Urinary bladder (tissue), 3 donors: ENCODE measurements at regions not wholly inside any gene's neighbourhood (a gene's known extent, or its start where the extent isn't known, plus 50 kb on each side); places are given as distances from the start of the nearest gene placed in this dataset.
"Not testable (repeated sequence)": the region's sequence is repeated elsewhere in the genome, so short reads cannot be mapped to it uniquely, and the experiment has no call there.

ENCODE experiments used
- DNase-seq: peaks from one replicate; pipeline ENCODE4 v3.0.0-alpha.2; 2015; ENCODE audit errors: extremely low spot score
- H3K27ac ChIP-seq: one replicate; pipeline ENCODE4 v1.5.1; 2013; ENCODE audit warnings: low read depth, mild to moderate bottlenecking, moderate library complexity
- H3K36me3 ChIP-seq: one replicate; pipeline ENCODE4 v1.6.1; 2013; ENCODE audit warnings: mild to moderate bottlenecking, moderate library complexity; ENCODE audit not compliant: insufficient read depth
- H3K4me1 ChIP-seq: one replicate; pipeline ENCODE4 v1.6.1; 2013; ENCODE audit warnings: mild to moderate bottlenecking, moderate library complexity; ENCODE audit not compliant: insufficient read depth
- H3K4me3 ChIP-seq: one replicate; pipeline ENCODE4 v1.5.1; 2013; ENCODE audit warnings: low read depth, low read length
- WGBS: extraction: QIAGEN DNeasy Blood & Tissue Kit; methylation state at CpG from one replicate; pipeline ENCODE4 v1.1.7; 2013; 5-methylcytosine and 5-hydroxymethylcytosine counted together
- donor health status: healthy with polysubstance abuse.
- donor health status: healthy.

GRCh38 chr4:12548678-12549077 lies 935.5 kb downstream of the RAB28 start:
- DNase-seq: no peak
- Histone ChIP-seq H3K27ac (no peak overlapping the region), H3K4me3 (no peak overlapping the region), H3K36me3 (no peaks in the 10 kb centered on the region), H3K4me1 (no peaks in the 10 kb centered on the region)
- WGBS: 55% methylated on average over 4 of the region's 4 CpGs

GRCh38 chr4:12545812-12546211 lies 938.3 kb downstream of the RAB28 start:
- H3K4me1 ChIP-seq: no peaks in the 10 kb centered on the region
- no peak for DNase-seq
- H3K4me3 ChIP-seq: no peak overlapping the region
- 79% methylated on average over 1 of the region's 1 CpG for WGBS
- no peaks in the 10 kb centered on the region for H3K36me3 ChIP-seq
- H3K27ac ChIP-seq: no peak overlapping the region

- no peak for DNase-seq
- 94% methylated on average over 17 of the region's 17 CpGs for WGBS
- H3K4me1 ChIP-seq: no peaks in the 10 kb centered on the region
- no peak overlapping the region for H3K27ac ChIP-seq
- no peaks in the 10 kb centered on the region for H3K36me3 ChIP-seq
- H3K4me3 ChIP-seq: no peak overlapping the region
Observed at GRCh38 chr4:12538162-12538561, 946.0 kb downstream of the RAB28 start.

- 91% methylated on average over 1 of the region's 1 CpG for WGBS
- Histone ChIP-seq H3K36me3 (no peaks in the 10 kb centered on the region), H3K4me3 (no peak overlapping the region), H3K4me1 (no peaks in the 10 kb centered on the region), H3K27ac (no peak overlapping the region)
- DNase-seq: no peak
Observed at GRCh38 chr4:12534684-12535083, 949.5 kb downstream of the RAB28 start.

- H3K27ac ChIP-seq: no peak overlapping the region
- H3K4me1 ChIP-seq: no peaks in the 10 kb centered on the region
Observed at GRCh38 chr4:12519426-12519825, 964.7 kb downstream of the RAB28 start.

GRCh38 chr4:12507868-12508481 lies 976.2 kb downstream of the RAB28 start:
- WGBS: 86% methylated on average over 2 of the region's 2 CpGs
- Histone ChIP-seq H3K4me1 (no peaks in the 10 kb centered on the region), H3K4me3 (no peak overlapping the region), H3K36me3 (no peaks in the 10 kb centered on the region), H3K27ac (no peak overlapping the region)
- DNase-seq: no peak

More at GRCh38 chr4:12519426-12519825, 964.7 kb downstream of the RAB28 start:
- no peak overlapping the region for H3K4me3 ChIP-seq
- no peaks in the 10 kb centered on the region for H3K36me3 ChIP-seq
- no peak for DNase-seq

- H3K4me1 ChIP-seq: no peaks in the 10 kb centered on the region
- no peak overlapping the region for H3K4me3 ChIP-seq
- H3K27ac ChIP-seq: no peak overlapping the region
- DNase-seq: no peak
- no peaks in the 10 kb centered on the region for H3K36me3 ChIP-seq
Observed at GRCh38 chr4:12500409-12500808, 983.7 kb downstream of the RAB28 start.

- 41% methylated on average over 2 of the region's 2 CpGs for WGBS
- DNase-seq: no peak
- Histone ChIP-seq H3K4me1 (no peaks in the 10 kb centered on the region), H3K36me3 (no peaks in the 10 kb centered on the region), H3K4me3 (no peak overlapping the region), H3K27ac (no peak overlapping the region)
Observed at GRCh38 chr4:12499693-12500092, 984.4 kb downstream of the RAB28 start.

- Histone ChIP-seq H3K4me1 (no peaks in the 10 kb centered on the region), H3K27ac (no peak overlapping the region), H3K36me3 (no peaks in the 10 kb centered on the region), H3K4me3 (no peak overlapping the region)
- no peak for DNase-seq
Observed at GRCh38 chr4:12495211-12495610, 988.9 kb downstream of the RAB28 start.

- Histone ChIP-seq H3K4me3 (no peak overlapping the region), H3K4me1 (no peaks in the 10 kb centered on the region), H3K36me3 (no peaks in the 10 kb centered on the region), H3K27ac (no peak overlapping the region)
- WGBS: 88% methylated on average over 5 of the region's 5 CpGs
- DNase-seq: no peak
Observed at GRCh38 chr4:12492730-12493393, 991.3 kb downstream of the RAB28 start.

GRCh38 chr4:12488672-12489071 lies 995.5 kb downstream of the RAB28 start:
- no peak overlapping the region for H3K27ac ChIP-seq
- DNase-seq: no peak
- H3K4me3 ChIP-seq: no peak overlapping the region
- 18% methylated on average over 5 of the region's 5 CpGs for WGBS
- no peaks in the 10 kb centered on the region for H3K4me1 ChIP-seq
- H3K36me3 ChIP-seq: no peaks in the 10 kb centered on the region

GRCh38 chr4:12487000-12487399 lies 997.1 kb downstream of the RAB28 start:
- Histone ChIP-seq H3K36me3 (no peaks in the 10 kb centered on the region), H3K4me1 (no peaks in the 10 kb centered on the region), H3K4me3 (no peak overlapping the region), H3K27ac (no peak overlapping the region)
- DNase-seq: no peak
- 65% methylated on average over 2 of the region's 2 CpGs for WGBS

- Histone ChIP-seq H3K4me3 (no peak overlapping the region), H3K4me1 (no peaks in the 10 kb centered on the region), H3K36me3 (no peaks in the 10 kb centered on the region), H3K27ac (no peak overlapping the region)
- no peak for DNase-seq
- 83% methylated on average over 2 of the region's 2 CpGs for WGBS
Observed at GRCh38 chr4:12472087-12472486, 1012.1 kb downstream of the RAB28 start.

GRCh38 chr4:12471193-12471592 lies 1012.9 kb downstream of the RAB28 start:
- no peak overlapping the region for H3K27ac ChIP-seq
- no peaks in the 10 kb centered on the region for H3K4me1 ChIP-seq
- no peak for DNase-seq
- no peaks in the 10 kb centered on the region for H3K36me3 ChIP-seq
- WGBS: 81% methylated on average over 2 of the region's 2 CpGs
- no peak overlapping the region for H3K4me3 ChIP-seq

GRCh38 chr4:12461576-12461975 lies 1022.6 kb downstream of the RAB28 start:
- H3K4me1 ChIP-seq, H3K36me3 ChIP-seq, H3K27ac ChIP-seq, H3K4me3 ChIP-seq, DNase-seq: not testable (repeated sequence)
- 87% methylated on average over 3 of the region's 5 CpGs for WGBS
